SK-N-SH (cell line): ENCODE measurements at regions not wholly inside any gene's neighbourhood (a gene's known extent, or its start where the extent isn't known, plus 50 kb on each side); places are given as distances from the start of the nearest gene placed in this dataset.

ENCODE experiments used
- CTCF ChIA-PET: fragments of 300-600, 350-600 bp; formaldehyde crosslinking; extraction: SDS; loops from one replicate; lab custom pipeline; 2021; lab: Yijun Ruan, JAX
- POLR2A ChIA-PET: fragments of 350-600 bp; sonication (Branson Sonifier 250); formaldehyde crosslinking; extraction: SDS; loops from one replicate; lab custom pipeline; 2020; ENCODE audit warnings: antibody characterized with exemption, inconsistent platforms; lab: Yijun Ruan, JAX
- DNase-seq: peaks from one replicate; pipeline ENCODE4 v3.0.0; 2012
- H2AFZ ChIP-seq: fragments of 200-600 bp; sonication (generic); 2 replicates; pipeline ENCODE4 v1.8.1; 2016; ENCODE audit warnings: antibody characterized with exemption, mild to moderate bottlenecking, low read depth
- H3F3A ChIP-seq: fragments of 200-600 bp; sonication (generic); replicated peaks from 2 replicates; pipeline ENCODE3; 2016; ENCODE audit warnings: antibody characterized with exemption, mild to moderate bottlenecking; ENCODE audit not compliant: insufficient read depth
- H3K27ac ChIP-seq, 2 experiments: fragments of 200-500 bp in 1 of 2; fragments of 200-600 bp in 1 of 2; sonication (Bioruptor generic) in 1 of 2; sonication (generic), shearing (Covaris generic) in 1 of 2; 2 replicates each; pipeline versions ENCODE4 v1.5.1 to v1.6.1; 2014 to 2016; ENCODE audit warnings: low read depth in 2 of 2, inconsistent platforms in 1 of 2, low read length in 1 of 2, mild to moderate bottlenecking in 1 of 2, mixed read lengths in 1 of 2
- H3K27me3 ChIP-seq: fragments of 200-600 bp; sonication (generic), shearing (Covaris generic); 2 replicates; pipeline ENCODE4 v1.6.1; 2016; ENCODE audit warnings: mixed run types; ENCODE audit not compliant: insufficient read depth
- H3K36me3 ChIP-seq, 2 experiments: fragments of 200-500 bp in 1 of 2; fragments of 200-600 bp in 1 of 2; sonication (Bioruptor generic) in 1 of 2; sonication (generic) in 1 of 2; replicated peaks in 1 of 2; 2 replicates each; pipeline versions ENCODE3 to v1.5.1; 2014 to 2016; ENCODE audit warnings: low read length in 1 of 2, mild to moderate bottlenecking in 1 of 2; ENCODE audit not compliant: insufficient read depth in 2 of 2, control insufficient read depth in 1 of 2
- H3K4me1 ChIP-seq, 2 experiments: fragments of 200-500 bp in 1 of 2; fragments of 200-600 bp in 1 of 2; sonication (Bioruptor generic) in 1 of 2; sonication (generic), shearing (Covaris generic) in 1 of 2; 2 replicates each; pipeline versions ENCODE4 v1.5.1 to v1.6.1; 2014 to 2016; ENCODE audit warnings: low read depth in 1 of 2, low read length in 1 of 2, mixed run types in 1 of 2; ENCODE audit not compliant: insufficient read depth in 2 of 2, control insufficient read depth in 1 of 2
- H3K4me2 ChIP-seq: fragments of 200-600 bp; sonication (generic), shearing (Covaris generic); 2 replicates; pipeline ENCODE4 v1.6.1; 2017; ENCODE audit warnings: mixed run types
- H3K4me3 ChIP-seq, 2 experiments: fragments of 200-500 bp in 1 of 2; fragments of 200-600 bp in 1 of 2; sonication (Bioruptor generic) in 1 of 2; sonication (generic), shearing (Covaris generic) in 1 of 2; 2 replicates each; pipeline versions ENCODE4 v1.5.1 to v1.8.1; 2014 to 2016; ENCODE audit warnings: low read depth in 2 of 2, inconsistent platforms in 1 of 2, low read length in 1 of 2, mild to moderate bottlenecking in 1 of 2, mixed read lengths in 1 of 2, moderate library complexity in 1 of 2
- H3K79me2 ChIP-seq: fragments of 200-600 bp; sonication (generic); 2 replicates; pipeline ENCODE4 v1.8.1; 2017; ENCODE audit warnings: mild to moderate bottlenecking; ENCODE audit not compliant: insufficient read depth
- H3K9ac ChIP-seq: fragments of 200-600 bp; sonication (generic); 2 replicates; pipeline ENCODE4 v1.6.1; 2017; ENCODE audit warnings: mixed run types
- H3K9me2 ChIP-seq: fragments of 200-600 bp; sonication (generic); 2 replicates; pipeline ENCODE4 v1.6.1; 2017; ENCODE audit warnings: mixed run types
- H3K9me3 ChIP-seq: fragments of 200-600 bp; sonication (generic); 2 replicates; pipeline ENCODE4 v1.6.1; 2017; ENCODE audit warnings: mixed run types, mild to moderate bottlenecking, moderate library complexity
- H4K20me1 ChIP-seq: fragments of 200-600 bp; sonication (generic); 2 replicates; pipeline ENCODE4 v1.6.1; 2017; ENCODE audit warnings: mild to moderate bottlenecking, mixed run types; ENCODE audit not compliant: insufficient read depth
- CHD2 ChIP-seq: fragments of 150-350 bp; IDR thresholded peaks from 2 replicates; pipeline ENCODE4 v1.6.1; 2018; ENCODE audit warnings: low read length; ENCODE audit not compliant: partially characterized antibody
- EZH2phosphoT487 ChIP-seq: fragments of 200-600 bp; sonication (generic); IDR thresholded peaks from 2 replicates; pipeline ENCODE4 v1.6.1; 2017; ENCODE audit warnings: low read depth, mixed run types, mild to moderate bottlenecking, antibody characterized with exemption, moderate library complexity, borderline replicate concordance
- FOSL2 ChIP-seq: IDR thresholded peaks from 2 replicates; pipeline ENCODE4 v1.4.0; 2012; ENCODE audit warnings: low read depth, mild to moderate bottlenecking, moderate library complexity, borderline replicate concordance
- FOXM1 ChIP-seq: IDR thresholded peaks from 2 replicates; pipeline ENCODE4 v1.4.0; 2012; ENCODE audit warnings: low read depth, mild to moderate bottlenecking
- GABPA ChIP-seq: IDR thresholded peaks from 2 replicates; pipeline ENCODE4 v1.4.0; 2012; ENCODE audit warnings: low read depth, mild to moderate bottlenecking
- GATA2 ChIP-seq: sonication (generic); formaldehyde crosslinking; IDR thresholded peaks from 2 replicates; pipeline ENCODE4 v1.5.0; 2020; ENCODE audit warnings: mild to moderate bottlenecking, missing genetic modification reagents
- MEF2A ChIP-seq: IDR thresholded peaks from 2 replicates; pipeline ENCODE4 v1.4.0; 2012; ENCODE audit warnings: low read depth, borderline replicate concordance
- NFIC ChIP-seq: IDR thresholded peaks from 2 replicates; pipeline ENCODE4 v1.4.0; 2012; ENCODE audit warnings: borderline replicate concordance
- RCOR1 ChIP-seq: fragments of 150-350 bp; IDR thresholded peaks from 2 replicates; pipeline ENCODE4 v1.6.1; 2017; ENCODE audit warnings: antibody characterized with exemption, low read length
- RXRA ChIP-seq: IDR thresholded peaks from 2 replicates; pipeline ENCODE4 v1.4.0; 2012; ENCODE audit warnings: low read depth, mild to moderate bottlenecking, borderline replicate concordance
- SIN3A ChIP-seq: IDR thresholded peaks from 2 replicates; pipeline ENCODE4 v1.6.1; 2012; ENCODE audit warnings: low read depth, mild to moderate bottlenecking, low read length, moderate library complexity, borderline replicate concordance
- TAF1 ChIP-seq: IDR thresholded peaks from 2 replicates; pipeline ENCODE4 v1.6.1; 2012; ENCODE audit warnings: low read depth, mild to moderate bottlenecking, low read length, moderate library complexity, borderline replicate concordance
- TCF12 ChIP-seq: IDR thresholded peaks from 2 replicates; pipeline ENCODE4 v1.4.0; 2012
- TEAD4 ChIP-seq: IDR thresholded peaks from 2 replicates; pipeline ENCODE4 v1.4.0; 2012; ENCODE audit warnings: mild to moderate bottlenecking, borderline replicate concordance; ENCODE audit not compliant: insufficient read depth
- WGBS: methylation state at CpG from one replicate; pipeline ENCODE4 v1.1.6; 2017; ENCODE audit warnings: low lambda C conversion rate; 5-methylcytosine and 5-hydroxymethylcytosine counted together

- Histone ChIP-seq H3K4me1 (peaks cover 0 to 5% of the 10 kb centered on the region in 2 experiments; a peak in 2 of 4 replicates), H3K4me2 (no peak overlapping the region), H3K9me2 (no peaks in the 10 kb centered on the region), H3K36me3 (no peaks in the 10 kb centered on the region), H3K4me3 (no peak overlapping the region), H3K27me3 (no peaks in the 10 kb centered on the region), H3F3A (no peaks in the 10 kb centered on the region), H3K9me3 (no peaks in the 10 kb centered on the region), H4K20me1 (no peaks in the 10 kb centered on the region), H2AFZ (no peak overlapping the region), H3K27ac (peak overlapping the region in 1 of 2 experiments; percentile 77; a peak in 2 of 4 replicates), H3K79me2 (no peaks in the 10 kb centered on the region), H3K9ac (no peak overlapping the region)
- TF ChIP-seq EZH2phosphoT487 (no peak), NFIC (no peak), GATA2 (CRISPR knock-in tag) (peak; percentile 53; the same call in 1 of the 2 replicates), TEAD4 (no peak), FOXM1 (no peak), CHD2 (no peak), TCF12 (peak; percentile 24; the same call in 1 of the 2 replicates), MEF2A (no peak), RCOR1 (peak; percentile 3; the same call in 1 of the 2 replicates), RXRA (no peak), FOSL2 (no peak), TAF1 (no peak), SIN3A (no peak), GABPA (no peak)
- POLR2A ChIA-PET = no interaction called here
- CTCF ChIA-PET = no interaction called here
- DNase-seq = peak; percentile 5
These were observed 616.1 kb upstream of the LRATD1 start for GRCh38 chr2:14016289-14016955.

DNA sequence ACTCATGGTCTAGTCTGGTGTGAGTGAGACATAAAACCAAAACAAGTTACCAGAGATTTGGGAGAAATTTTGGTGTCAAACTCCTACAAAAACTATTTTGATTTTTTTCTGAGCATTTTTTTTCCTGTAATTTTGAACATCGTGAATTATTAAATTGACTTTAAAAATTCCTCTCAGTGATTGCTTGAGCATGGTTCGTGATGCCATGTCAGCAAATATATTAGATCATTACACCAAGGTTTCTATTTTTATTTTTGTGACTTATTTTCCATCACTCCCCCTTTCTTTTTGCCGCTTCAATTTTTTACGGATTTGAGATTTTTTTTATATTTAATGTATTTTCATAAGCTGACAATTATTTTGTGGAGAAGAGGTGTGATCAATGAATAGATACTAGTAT is 613.9 kb upstream of the LRATD1 start:
- Histone ChIP-seq H3K4me3 (no peak overlapping the region), H3K36me3 (no peaks in the 10 kb centered on the region), H3K4me1 (peaks cover 0 to 5% of the 10 kb centered on the region in 2 experiments; a peak in 2 of 4 replicates), H2AFZ (no peak overlapping the region), H3K9me3 (no peaks in the 10 kb centered on the region), H3K79me2 (no peaks in the 10 kb centered on the region), H3K27me3 (no peaks in the 10 kb centered on the region), H3K4me2 (no peak overlapping the region), H3F3A (no peaks in the 10 kb centered on the region), H3K27ac (no peak overlapping the region), H3K9me2 (no peaks in the 10 kb centered on the region), H4K20me1 (no peaks in the 10 kb centered on the region), H3K9ac (no peak overlapping the region)
- POLR2A ChIA-PET = no interaction called here
- no peak for DNase-seq
- TF ChIP-seq TAF1 (no peak), SIN3A (no peak), GATA2 (CRISPR knock-in tag) (no peak)
- CTCF ChIA-PET = no interaction called here
- WGBS = 56% methylated on average over 4 of the region's 4 CpGs
